ENCODE measurements at regions not wholly inside any gene's neighbourhood (a gene's known extent, or its start where the extent isn't known, plus 50 kb on each side); places are given as distances from the start of the nearest gene placed in this dataset.

GRCh38 chr12:87112571-87113345 lies 856.6 kb upstream of the MGAT4C start:
- H3K9me3 ChIP-seq (ENCODE audit: insufficient read depth, low read depth, low read length): no peaks in the 10 kb centered on the region
- peak; percentile 22 for DNase-seq (ENCODE audit: low read depth)

GRCh38 chr12:87107766-87108165 lies 851.6 kb upstream of the MGAT4C start:
- Mint-ChIP-seq H3K27ac (ENCODE audit: unreplicated experiment) (no peak overlapping the region), H3K27me3 (ENCODE audit: low read depth, unreplicated experiment) (no peaks in the 10 kb centered on the region), H3K4me1 (ENCODE audit: low read depth, unreplicated experiment) (no peaks in the 10 kb centered on the region), H3K9me3 (ENCODE audit: unreplicated experiment) (peaks cover 2% of the 10 kb centered on the region), H3K4me3 (ENCODE audit: unreplicated experiment) (no peak overlapping the region), H3K36me3 (ENCODE audit: low read depth, unreplicated experiment) (no peaks in the 10 kb centered on the region)
- Histone ChIP-seq H3K27me3 (ENCODE audit: insufficient read depth, low read length) (no peaks in the 10 kb centered on the region), H3K4me3 (ENCODE audit: insufficient read depth, low read depth, low read length) (no peak overlapping the region), H3K27ac (ENCODE audit: low read depth, low read length) (no peak overlapping the region), H2AFZ (ENCODE audit: low read depth, low read length) (no peak overlapping the region), H3K4me1 (ENCODE audit: insufficient read depth, low read length) (no peaks in the 10 kb centered on the region), H3K9ac (ENCODE audit: low read length) (no peak overlapping the region), H3K36me3 (ENCODE audit: insufficient read depth, low read length) (no peaks in the 10 kb centered on the region), H3K79me2 (ENCODE audit: insufficient read depth, low read length) (no peaks in the 10 kb centered on the region), H3K4me2 (ENCODE audit: low read length) (no peak overlapping the region), H3K9me3 (ENCODE audit: insufficient read depth, low read depth, low read length) (no peaks in the 10 kb centered on the region), H4K20me1 (ENCODE audit: insufficient read depth, low read length) (no peaks in the 10 kb centered on the region)
- FAIRE-seq (no peak), DNase-seq (ENCODE audit: low read depth) (no peak)
- TF ChIP-seq EZH2 (IDR thresholded peaks at IDR 0.05; ENCODE audit: insufficient read depth, low read length) (no peak), CTCF (IDR thresholded peaks at IDR 0.05; ENCODE audit: insufficient read depth, low read depth, low read length) (no peak)

More at GRCh38 chr12:87112571-87113345, 856.6 kb upstream of the MGAT4C start:
- Histone ChIP-seq H3K9ac (ENCODE audit: low read length) (no peak overlapping the region), H3K27ac (ENCODE audit: low read depth, low read length) (no peak overlapping the region), H3K36me3 (ENCODE audit: insufficient read depth, low read length) (no peaks in the 10 kb centered on the region), H2AFZ (ENCODE audit: low read depth, low read length) (no peak overlapping the region), H3K79me2 (ENCODE audit: insufficient read depth, low read length) (no peaks in the 10 kb centered on the region), H3K4me2 (ENCODE audit: low read length) (no peak overlapping the region), H3K4me3 (ENCODE audit: insufficient read depth, low read depth, low read length) (no peak overlapping the region), H3K27me3 (ENCODE audit: insufficient read depth, low read length) (no peaks in the 10 kb centered on the region), H3K4me1 (ENCODE audit: insufficient read depth, low read length) (no peaks in the 10 kb centered on the region), H4K20me1 (ENCODE audit: insufficient read depth, low read length) (no peaks in the 10 kb centered on the region)
- Mint-ChIP-seq H3K36me3 (ENCODE audit: low read depth, unreplicated experiment) (no peaks in the 10 kb centered on the region), H3K9me3 (ENCODE audit: unreplicated experiment) (no peaks in the 10 kb centered on the region), H3K4me1 (ENCODE audit: low read depth, unreplicated experiment) (no peaks in the 10 kb centered on the region), H3K27me3 (ENCODE audit: low read depth, unreplicated experiment) (no peaks in the 10 kb centered on the region), H3K4me3 (ENCODE audit: unreplicated experiment) (no peak overlapping the region), H3K27ac (ENCODE audit: unreplicated experiment) (no peak overlapping the region)
- TF ChIP-seq CTCF (IDR thresholded peaks at IDR 0.05; ENCODE audit: insufficient read depth, low read depth, low read length) (no peak), EZH2 (IDR thresholded peaks at IDR 0.05; ENCODE audit: insufficient read depth, low read length) (no peak)
- FAIRE-seq: no peak

- H3K27ac Mint-ChIP-seq (ENCODE audit: unreplicated experiment): no peak overlapping the region
- no peak overlapping the region for H3K4me3 Mint-ChIP-seq (ENCODE audit: unreplicated experiment)
These were observed 851.1 kb upstream of the MGAT4C start for GRCh38 chr12:87107270-87107669.

More at GRCh38 chr12:87107270-87107669, 851.1 kb upstream of the MGAT4C start:
- Histone ChIP-seq H3K4me2 (ENCODE audit: low read length) (no peak overlapping the region), H3K27ac (ENCODE audit: low read depth, low read length) (no peak overlapping the region), H3K36me3 (ENCODE audit: insufficient read depth, low read length) (no peaks in the 10 kb centered on the region), H4K20me1 (ENCODE audit: insufficient read depth, low read length) (no peaks in the 10 kb centered on the region), H3K4me1 (ENCODE audit: insufficient read depth, low read length) (no peaks in the 10 kb centered on the region), H3K4me3 (ENCODE audit: insufficient read depth, low read depth, low read length) (no peak overlapping the region), H3K9me3 (ENCODE audit: insufficient read depth, low read depth, low read length) (no peaks in the 10 kb centered on the region), H3K79me2 (ENCODE audit: insufficient read depth, low read length) (no peaks in the 10 kb centered on the region), H2AFZ (ENCODE audit: low read depth, low read length) (no peak overlapping the region), H3K9ac (ENCODE audit: low read length) (no peak overlapping the region), H3K27me3 (ENCODE audit: insufficient read depth, low read length) (no peaks in the 10 kb centered on the region)
- TF ChIP-seq CTCF (IDR thresholded peaks at IDR 0.05; ENCODE audit: insufficient read depth, low read depth, low read length) (no peak), EZH2 (IDR thresholded peaks at IDR 0.05; ENCODE audit: insufficient read depth, low read length) (no peak)
- Mint-ChIP-seq H3K36me3 (ENCODE audit: low read depth, unreplicated experiment) (no peaks in the 10 kb centered on the region), H3K9me3 (ENCODE audit: unreplicated experiment) (peaks cover 4% of the 10 kb centered on the region), H3K27me3 (ENCODE audit: low read depth, unreplicated experiment) (no peaks in the 10 kb centered on the region), H3K4me1 (ENCODE audit: low read depth, unreplicated experiment) (no peaks in the 10 kb centered on the region)
- DNase-seq (ENCODE audit: low read depth) (no peak), FAIRE-seq (no peak)

Data from astrocyte (in vitro differentiated cells and primary cell).